Prostate gland (tissue), 2 donors: ENCODE measurements at regions not wholly inside any gene's neighbourhood (a gene's known extent, or its start where the extent isn't known, plus 50 kb on each side); places are given as distances from the start of the nearest gene placed in this dataset.

Source experiments
- POLR2A ChIP-seq: fragments of 450-650 bp; IDR thresholded peaks from one replicate; pipeline ENCODE4 v1.6.1; 2016; ENCODE audit warnings: antibody characterized with exemption, mild to moderate bottlenecking
- POLR2AphosphoS5 ChIP-seq: sonication (generic); formaldehyde crosslinking; IDR thresholded peaks from one replicate; pipeline ENCODE4 v1.6.1; 2017; ENCODE audit warnings: antibody characterized with exemption
- TF ChIP-seq, protein P1 (sequence below), 4 experiments: fragments of 200-600 bp in 2 of 4; fragments of 450-650 bp in 2 of 4; sonication (generic) in 2 of 4; IDR thresholded peaks; 1 replicate in 3 of 4; 2 replicates in 1 of 4; pipeline ENCODE4 v1.5.1; 2016 to 2019; ENCODE audit warnings: antibody characterized with exemption in 4 of 4, mild to moderate bottlenecking in 2 of 4, moderate library complexity in 2 of 4

DNA sequence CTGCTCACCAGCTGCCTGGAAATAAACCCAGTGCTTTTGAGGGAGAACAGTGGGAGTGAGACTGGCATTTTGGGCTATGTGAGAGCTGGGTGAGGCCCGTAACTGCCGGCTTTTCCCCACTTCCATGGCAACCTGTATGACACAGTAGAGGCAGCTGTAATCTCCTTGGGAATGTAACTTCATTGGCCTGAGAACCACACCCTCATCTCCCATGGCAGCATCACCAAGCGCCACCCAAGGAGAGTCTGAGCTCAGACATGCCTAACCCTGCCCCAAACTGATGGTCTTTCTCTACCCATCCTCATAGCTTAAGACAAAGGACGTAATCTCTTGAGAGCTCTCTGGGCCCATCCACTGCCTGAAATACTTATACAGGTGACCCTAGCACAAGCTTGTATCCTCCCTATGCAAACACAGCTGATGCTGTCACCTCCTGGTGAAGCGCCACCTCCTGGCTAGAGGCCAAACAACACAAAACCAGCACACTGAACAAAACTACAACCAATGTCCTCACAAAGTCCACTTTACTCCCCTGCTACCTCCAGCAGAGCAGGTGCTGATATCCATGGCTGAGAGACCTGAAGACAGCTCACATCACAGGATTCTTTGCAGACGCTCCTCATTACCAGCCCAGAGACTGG, 763.4 kb upstream of the NRXN1 start:
- TF ChIP-seq, protein P1, sequence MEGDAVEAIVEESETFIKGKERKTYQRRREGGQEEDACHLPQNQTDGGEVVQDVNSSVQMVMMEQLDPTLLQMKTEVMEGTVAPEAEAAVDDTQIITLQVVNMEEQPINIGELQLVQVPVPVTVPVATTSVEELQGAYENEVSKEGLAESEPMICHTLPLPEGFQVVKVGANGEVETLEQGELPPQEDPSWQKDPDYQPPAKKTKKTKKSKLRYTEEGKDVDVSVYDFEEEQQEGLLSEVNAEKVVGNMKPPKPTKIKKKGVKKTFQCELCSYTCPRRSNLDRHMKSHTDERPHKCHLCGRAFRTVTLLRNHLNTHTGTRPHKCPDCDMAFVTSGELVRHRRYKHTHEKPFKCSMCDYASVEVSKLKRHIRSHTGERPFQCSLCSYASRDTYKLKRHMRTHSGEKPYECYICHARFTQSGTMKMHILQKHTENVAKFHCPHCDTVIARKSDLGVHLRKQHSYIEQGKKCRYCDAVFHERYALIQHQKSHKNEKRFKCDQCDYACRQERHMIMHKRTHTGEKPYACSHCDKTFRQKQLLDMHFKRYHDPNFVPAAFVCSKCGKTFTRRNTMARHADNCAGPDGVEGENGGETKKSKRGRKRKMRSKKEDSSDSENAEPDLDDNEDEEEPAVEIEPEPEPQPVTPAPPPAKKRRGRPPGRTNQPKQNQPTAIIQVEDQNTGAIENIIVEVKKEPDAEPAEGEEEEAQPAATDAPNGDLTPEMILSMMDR (IDR thresholded peaks at IDR 0.05): no peak
- no peak for TF ChIP-seq POLR2A
- TF ChIP-seq POLR2AphosphoS5: no peak
